ENCODE measurements at regions not wholly inside any gene's neighbourhood (a gene's known extent, or its start where the extent isn't known, plus 50 kb on each side); places are given as distances from the start of the nearest gene placed in this dataset.

DNA sequence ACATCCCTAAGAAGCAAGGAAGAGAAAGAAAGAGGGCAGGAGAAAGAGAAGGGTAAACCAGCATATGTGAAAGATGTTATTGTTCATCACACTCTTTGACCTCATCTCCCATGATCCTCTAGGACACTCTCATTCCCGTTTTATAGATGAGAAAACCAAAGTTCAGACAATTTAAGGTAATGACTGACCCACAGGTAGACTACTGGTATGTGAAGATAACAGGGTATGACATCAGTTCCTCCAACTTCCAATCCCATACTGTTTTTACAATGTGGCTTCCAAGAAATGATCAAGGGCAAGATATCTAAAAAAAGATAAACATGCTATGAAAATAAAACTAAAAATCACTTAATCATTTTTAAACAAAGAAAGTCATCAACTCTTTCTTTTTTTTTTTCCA lies 95.2 kb upstream of the TNFSF4 start (continued):
- TF ChIP-seq TFE3 (CRISPR knock-in tag; IDR thresholded peaks at IDR 0.05) = 0 out of 2 replicates have a peak, but pooled peaks have one; percentile 1
- peak; percentile 65 for TF ChIP-seq ARID1B (IDR thresholded peaks at IDR 0.05)
- TF ChIP-seq GATAD2B (IDR thresholded peaks at IDR 0.05; ENCODE audit: borderline replicate concordance) = 0 out of 2 replicates have a peak, but pooled peaks have one; percentile 27
- TF ChIP-seq ZNF431 (CRISPR knock-in tag; IDR thresholded peaks at IDR 0.05) = no peak
- TF ChIP-seq NFXL1 (CRISPR knock-in tag; IDR thresholded peaks at IDR 0.05) = peak; percentile 23; the same call in 1 of the 2 replicates
- 0 out of 2 replicates have a peak, but pooled peaks have one; percentile 6 for TF ChIP-seq ZNF197 (CRISPR knock-in tag; IDR thresholded peaks at IDR 0.05; ENCODE audit: low read depth)
- TF ChIP-seq NR2C1 (IDR thresholded peaks at IDR 0.05) = 0 out of 2 replicates have a peak, but pooled peaks have one; percentile 44
- TF ChIP-seq NR2C1 (tag; IDR thresholded peaks at IDR 0.05) = peak; percentile 87
- TF ChIP-seq, protein P1, sequence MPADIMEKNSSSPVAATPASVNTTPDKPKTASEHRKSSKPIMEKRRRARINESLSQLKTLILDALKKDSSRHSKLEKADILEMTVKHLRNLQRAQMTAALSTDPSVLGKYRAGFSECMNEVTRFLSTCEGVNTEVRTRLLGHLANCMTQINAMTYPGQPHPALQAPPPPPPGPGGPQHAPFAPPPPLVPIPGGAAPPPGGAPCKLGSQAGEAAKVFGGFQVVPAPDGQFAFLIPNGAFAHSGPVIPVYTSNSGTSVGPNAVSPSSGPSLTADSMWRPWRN (IDR thresholded peaks at IDR 0.05; ENCODE audit: low read depth) = 0 out of 2 replicates have a peak, but pooled peaks have one; percentile 23
- TF ChIP-seq ATF7 (IDR thresholded peaks at IDR 0.05) = peak; percentile 85
- TF ChIP-seq MIER1 (IDR thresholded peaks at IDR 0.05; ENCODE audit: low read depth) = no peak
- TF ChIP-seq, protein P2, sequence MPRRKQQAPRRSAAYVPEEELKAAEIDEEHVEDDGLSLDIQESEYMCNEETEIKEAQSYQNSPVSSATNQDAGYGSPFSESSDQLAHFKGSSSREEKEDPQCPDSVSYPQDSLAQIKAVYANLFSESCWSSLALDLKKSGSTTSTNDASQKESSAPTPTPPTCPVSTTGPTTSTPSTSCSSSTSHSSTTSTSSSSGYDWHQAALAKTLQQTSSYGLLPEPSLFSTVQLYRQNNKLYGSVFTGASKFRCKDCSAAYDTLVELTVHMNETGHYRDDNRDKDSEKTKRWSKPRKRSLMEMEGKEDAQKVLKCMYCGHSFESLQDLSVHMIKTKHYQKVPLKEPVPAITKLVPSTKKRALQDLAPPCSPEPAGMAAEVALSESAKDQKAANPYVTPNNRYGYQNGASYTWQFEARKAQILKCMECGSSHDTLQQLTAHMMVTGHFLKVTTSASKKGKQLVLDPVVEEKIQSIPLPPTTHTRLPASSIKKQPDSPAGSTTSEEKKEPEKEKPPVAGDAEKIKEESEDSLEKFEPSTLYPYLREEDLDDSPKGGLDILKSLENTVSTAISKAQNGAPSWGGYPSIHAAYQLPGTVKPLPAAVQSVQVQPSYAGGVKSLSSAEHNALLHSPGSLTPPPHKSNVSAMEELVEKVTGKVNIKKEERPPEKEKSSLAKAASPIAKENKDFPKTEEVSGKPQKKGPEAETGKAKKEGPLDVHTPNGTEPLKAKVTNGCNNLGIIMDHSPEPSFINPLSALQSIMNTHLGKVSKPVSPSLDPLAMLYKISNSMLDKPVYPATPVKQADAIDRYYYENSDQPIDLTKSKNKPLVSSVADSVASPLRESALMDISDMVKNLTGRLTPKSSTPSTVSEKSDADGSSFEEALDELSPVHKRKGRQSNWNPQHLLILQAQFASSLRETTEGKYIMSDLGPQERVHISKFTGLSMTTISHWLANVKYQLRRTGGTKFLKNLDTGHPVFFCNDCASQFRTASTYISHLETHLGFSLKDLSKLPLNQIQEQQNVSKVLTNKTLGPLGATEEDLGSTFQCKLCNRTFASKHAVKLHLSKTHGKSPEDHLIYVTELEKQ (CRISPR knock-in tag; IDR thresholded peaks at IDR 0.05) = 0 out of 2 replicates have a peak, but pooled peaks have one; percentile 18
- TF ChIP-seq HNRNPLL (IDR thresholded peaks at IDR 0.05; ENCODE audit: low read depth, low read length, poor library complexity, severe bottlenecking) = no peak
- 0 out of 2 replicates have a peak, but pooled peaks have one; percentile 28 for TF ChIP-seq TCF15 (CRISPR knock-in tag; IDR thresholded peaks at IDR 0.05)
- TF ChIP-seq TRIM24 (IDR thresholded peaks at IDR 0.05) = no peak
- TF ChIP-seq ZNF311 (CRISPR knock-in tag; IDR thresholded peaks at IDR 0.05) = peak; percentile 34; the same call in 1 of the 2 replicates
- 0 out of 2 replicates have a peak, but pooled peaks have one; percentile 4 for TF ChIP-seq GABPA (tag; conservative IDR thresholded peaks at IDR 0.05; ENCODE audit: low read depth)
- TF ChIP-seq, protein P3, sequence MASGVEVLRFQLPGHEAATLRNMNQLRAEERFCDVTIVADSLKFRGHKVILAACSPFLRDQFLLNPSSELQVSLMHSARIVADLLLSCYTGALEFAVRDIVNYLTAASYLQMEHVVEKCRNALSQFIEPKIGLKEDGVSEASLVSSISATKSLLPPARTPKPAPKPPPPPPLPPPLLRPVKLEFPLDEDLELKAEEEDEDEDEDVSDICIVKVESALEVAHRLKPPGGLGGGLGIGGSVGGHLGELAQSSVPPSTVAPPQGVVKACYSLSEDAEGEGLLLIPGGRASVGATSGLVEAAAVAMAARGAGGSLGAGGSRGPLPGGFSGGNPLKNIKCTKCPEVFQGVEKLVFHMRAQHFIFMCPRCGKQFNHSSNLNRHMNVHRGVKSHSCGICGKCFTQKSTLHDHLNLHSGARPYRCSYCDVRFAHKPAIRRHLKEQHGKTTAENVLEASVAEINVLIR (CRISPR knock-in tag; IDR thresholded peaks at IDR 0.05) = 0 out of 2 replicates have a peak, but pooled peaks have one; percentile 7
- TF ChIP-seq, protein P4, sequence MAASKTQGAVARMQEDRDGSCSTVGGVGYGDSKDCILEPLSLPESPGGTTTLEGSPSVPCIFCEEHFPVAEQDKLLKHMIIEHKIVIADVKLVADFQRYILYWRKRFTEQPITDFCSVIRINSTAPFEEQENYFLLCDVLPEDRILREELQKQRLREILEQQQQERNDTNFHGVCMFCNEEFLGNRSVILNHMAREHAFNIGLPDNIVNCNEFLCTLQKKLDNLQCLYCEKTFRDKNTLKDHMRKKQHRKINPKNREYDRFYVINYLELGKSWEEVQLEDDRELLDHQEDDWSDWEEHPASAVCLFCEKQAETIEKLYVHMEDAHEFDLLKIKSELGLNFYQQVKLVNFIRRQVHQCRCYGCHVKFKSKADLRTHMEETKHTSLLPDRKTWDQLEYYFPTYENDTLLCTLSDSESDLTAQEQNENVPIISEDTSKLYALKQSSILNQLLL (CRISPR knock-in tag; IDR thresholded peaks at IDR 0.05; ENCODE audit: borderline replicate concordance) = no peak
- TF ChIP-seq ZNF134 (CRISPR knock-in tag; conservative IDR thresholded peaks at IDR 0.05) = 0 out of 2 replicates have a peak, but pooled peaks have one; percentile 7
